GM19438 (cell line): ENCODE measurements at regions not wholly inside any gene's neighbourhood (a gene's known extent, or its start where the extent isn't known, plus 50 kb on each side); places are given as distances from the start of the nearest gene placed in this dataset.
"Not testable (repeated sequence)": the region's sequence is repeated elsewhere in the genome, so short reads cannot be mapped to it uniquely, and the experiment has no call there.

Experiments
- ATAC-seq: cut with Tn5 transposase; IDR thresholded peaks from one replicate; pipeline ENCODE4 v1.9.1; 2021; ENCODE audit warnings: low read depth; ENCODE audit not compliant: unreplicated experiment

DNA sequence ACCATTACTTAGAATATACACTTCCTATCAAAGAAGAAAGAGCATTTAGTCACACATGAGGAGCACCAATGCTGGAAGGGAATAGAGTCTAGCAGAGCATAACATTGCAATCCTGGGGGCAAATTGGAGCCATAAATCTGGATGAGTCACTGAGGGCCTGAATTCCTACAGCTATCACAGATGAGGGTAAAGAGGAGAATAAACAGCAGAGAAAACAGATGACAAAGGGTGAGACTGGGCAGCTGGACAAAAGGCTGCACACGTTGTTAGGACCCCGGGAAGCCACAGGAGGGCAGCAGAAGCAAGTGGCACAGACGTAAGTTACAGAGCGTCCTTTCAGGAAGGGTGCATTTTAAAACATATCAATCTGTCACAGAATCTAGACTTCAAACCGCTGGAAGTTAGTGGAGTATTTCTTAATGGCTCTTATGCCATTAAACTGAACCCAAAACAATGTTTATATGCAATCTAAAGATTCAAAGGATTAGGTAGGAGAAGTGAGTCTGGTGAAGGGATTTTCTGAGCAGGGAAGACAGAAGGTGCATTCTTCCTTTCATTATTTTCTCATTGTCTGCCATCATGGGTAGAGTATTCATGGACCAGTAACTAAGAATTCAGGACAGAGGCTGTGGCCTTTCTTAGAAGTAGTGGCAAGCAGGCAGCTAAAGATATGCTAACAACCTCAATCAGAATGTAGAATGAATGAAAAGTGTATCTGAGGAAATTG lies 159.8 kb upstream of the DAAM1 start:
- ATAC-seq: peak; percentile 89

DNA sequence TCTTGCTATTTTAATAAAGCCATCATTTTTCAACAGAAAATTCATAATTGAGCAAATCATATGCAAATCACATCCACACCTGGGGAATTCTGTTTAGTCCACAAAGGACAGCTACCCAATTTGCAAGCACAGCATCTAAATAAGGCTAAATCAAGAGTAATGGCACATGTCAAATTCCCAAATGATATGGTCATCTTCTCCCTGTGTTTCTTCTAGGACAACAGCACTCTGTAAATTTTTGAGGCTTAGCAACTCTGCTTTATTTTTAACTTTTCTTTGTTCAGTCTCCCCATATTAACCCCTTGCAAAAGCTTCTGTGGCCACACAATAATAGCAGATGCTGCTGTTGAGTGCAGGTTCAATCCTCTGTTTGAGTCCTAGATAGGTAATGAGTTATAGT lies 155.6 kb upstream of the DAAM1 start:
- ATAC-seq: no peak

DNA sequence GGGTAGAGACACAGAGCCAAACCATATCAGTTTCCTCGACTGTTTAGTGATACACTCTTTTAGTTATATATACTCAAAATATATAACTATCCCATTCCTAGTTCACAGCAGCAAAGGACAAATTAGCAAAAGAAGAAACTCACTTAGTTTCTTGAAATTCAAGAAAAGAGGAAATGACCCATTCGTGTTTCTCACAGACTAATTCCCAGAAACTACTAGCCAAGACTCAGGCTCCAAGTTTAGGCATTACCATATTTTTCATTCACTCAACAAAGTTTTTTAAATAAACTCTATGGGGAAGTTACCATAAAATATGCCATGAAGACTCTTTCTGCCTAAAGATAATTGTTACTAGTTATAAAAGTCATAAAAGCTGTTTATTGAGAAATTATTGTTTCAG lies 152.3 kb upstream of the DAAM1 start:
- no peak for ATAC-seq

DNA sequence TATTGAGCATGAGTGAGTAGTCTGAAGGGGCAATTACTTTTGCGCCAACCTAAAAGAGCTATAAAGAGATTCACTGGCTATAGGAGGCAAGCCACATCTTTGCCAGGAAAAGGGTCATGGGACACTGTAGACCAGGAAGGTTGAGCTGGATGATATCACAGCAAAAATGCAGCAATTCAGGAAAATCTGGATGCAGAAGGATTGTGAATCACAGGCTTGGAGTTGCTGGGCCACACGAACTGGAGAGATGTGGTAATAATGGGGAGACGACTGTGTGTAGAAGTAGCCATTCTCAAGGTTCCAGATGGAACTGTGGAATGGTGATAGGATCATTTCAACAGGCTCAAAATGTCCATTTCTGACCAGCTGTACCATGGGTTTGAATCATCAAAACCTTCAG lies 151.4 kb upstream of the DAAM1 start:
- ATAC-seq: no peak

DNA sequence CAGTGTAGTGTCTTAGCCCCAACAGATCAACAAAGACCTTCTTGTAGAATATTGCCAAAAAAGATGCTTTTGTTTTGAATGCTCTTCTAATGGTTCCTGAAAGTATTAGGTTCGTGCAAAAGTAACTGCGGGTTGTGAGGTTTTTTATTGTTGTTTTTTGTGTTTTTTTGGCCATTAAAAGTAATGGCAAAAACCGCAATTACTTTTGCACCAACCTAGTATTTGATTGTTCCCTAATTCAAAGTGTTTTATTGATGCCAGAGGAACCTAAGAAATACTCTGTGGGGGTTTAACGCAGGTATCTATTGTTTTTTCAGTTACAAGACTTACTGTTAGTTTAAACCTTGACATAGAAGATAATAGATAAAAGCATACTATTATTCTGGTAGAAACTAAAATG lies 150.8 kb upstream of the DAAM1 start:
- no peak for ATAC-seq

DNA sequence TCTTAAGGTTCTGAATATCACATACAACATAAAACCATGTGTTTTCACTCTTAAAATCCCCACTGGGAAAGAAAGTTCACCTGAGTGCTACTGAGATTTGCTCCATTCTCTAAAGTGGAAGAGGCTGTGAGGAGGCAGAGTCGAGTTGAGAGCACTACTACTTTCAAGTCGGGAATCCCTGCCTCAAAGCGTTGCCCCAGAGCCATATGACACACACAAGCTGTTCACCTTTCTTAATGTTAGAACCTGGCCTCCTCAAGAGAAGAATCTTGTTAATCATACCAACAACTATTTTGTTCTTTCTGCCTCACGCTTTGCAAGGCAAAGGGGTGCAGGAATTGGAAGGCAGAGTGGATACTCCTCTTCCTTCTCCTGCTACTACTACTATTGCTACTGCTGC lies 149.7 kb upstream of the DAAM1 start:
- ATAC-seq: no peak

DNA sequence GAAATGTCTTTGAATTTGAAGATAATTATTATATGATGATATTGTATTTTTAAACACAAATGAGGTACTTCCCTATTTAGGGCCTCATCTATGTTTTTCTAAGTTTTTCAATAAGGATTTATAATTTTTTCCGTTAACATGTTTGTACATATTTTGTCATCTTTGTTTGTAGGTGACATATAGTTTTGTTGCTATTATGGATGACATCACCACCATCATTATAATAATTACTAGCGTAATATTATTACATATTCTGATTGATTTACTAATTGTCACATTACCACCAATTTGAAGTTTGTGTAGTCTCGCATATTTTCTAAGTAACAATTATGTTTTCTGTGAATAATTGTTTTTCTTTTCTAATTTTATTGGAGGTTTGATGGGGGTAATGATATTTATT lies 147.2 kb upstream of the DAAM1 start:
- ATAC-seq: no peak

DNA sequence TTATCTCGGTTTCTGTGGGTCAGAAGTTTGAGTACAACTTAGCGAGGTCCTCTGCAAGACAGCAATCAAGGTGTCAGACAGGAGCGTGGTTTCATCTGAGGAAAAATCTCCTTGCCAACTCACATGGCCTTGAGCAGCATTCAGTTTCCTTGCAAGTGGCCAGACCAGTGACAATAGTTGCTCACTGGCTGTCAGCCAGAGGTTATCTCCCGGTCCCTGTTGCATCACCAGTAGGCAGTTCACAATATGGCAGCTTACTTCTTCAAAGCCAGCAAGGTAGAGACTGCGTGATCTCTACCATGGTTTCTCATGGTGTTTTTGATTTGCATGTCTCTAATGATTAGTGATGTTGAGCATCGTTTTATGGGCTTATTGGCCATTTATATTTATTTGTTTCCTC lies 143.8 kb upstream of the DAAM1 start:
- ATAC-seq: no peak

DNA sequence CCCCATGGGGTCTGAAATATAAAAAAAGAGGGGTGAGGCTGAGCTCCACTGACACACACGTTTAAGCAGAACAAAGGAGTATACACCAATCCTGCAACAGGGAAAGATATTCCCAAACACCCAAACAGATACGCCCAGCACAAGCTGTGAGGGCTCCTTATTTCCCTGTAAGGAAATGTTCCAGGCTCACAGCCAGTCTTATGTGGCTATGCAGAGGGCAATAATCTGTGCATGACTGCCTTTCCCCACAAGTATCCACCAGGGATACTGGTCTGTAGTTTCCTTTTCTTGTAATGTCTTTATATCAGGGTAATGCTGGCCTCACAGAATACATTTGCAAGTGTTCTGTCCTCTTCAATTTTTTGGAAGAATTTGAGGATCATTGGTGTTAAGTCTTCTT lies 141.7 kb upstream of the DAAM1 start:
- no peak for ATAC-seq

DNA sequence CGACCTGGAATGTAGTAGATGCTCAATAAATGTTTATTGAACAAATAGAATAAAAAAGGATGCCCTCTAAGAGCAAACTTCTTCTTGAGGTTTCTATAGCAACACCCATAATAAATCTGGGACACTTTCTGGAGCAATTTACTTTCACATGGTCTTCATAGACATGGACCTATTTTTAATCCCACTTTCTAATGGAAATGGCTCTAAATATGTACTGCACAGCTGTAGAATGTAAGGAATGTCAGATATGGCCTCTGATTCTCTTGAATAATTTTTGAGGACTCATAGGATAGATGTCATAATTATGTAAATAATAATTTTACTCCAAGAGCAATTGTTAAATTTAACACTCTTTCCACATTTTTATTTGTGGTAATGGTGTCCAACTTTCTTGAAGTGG lies 133.5 kb upstream of the DAAM1 start:
- ATAC-seq: no peak

DNA sequence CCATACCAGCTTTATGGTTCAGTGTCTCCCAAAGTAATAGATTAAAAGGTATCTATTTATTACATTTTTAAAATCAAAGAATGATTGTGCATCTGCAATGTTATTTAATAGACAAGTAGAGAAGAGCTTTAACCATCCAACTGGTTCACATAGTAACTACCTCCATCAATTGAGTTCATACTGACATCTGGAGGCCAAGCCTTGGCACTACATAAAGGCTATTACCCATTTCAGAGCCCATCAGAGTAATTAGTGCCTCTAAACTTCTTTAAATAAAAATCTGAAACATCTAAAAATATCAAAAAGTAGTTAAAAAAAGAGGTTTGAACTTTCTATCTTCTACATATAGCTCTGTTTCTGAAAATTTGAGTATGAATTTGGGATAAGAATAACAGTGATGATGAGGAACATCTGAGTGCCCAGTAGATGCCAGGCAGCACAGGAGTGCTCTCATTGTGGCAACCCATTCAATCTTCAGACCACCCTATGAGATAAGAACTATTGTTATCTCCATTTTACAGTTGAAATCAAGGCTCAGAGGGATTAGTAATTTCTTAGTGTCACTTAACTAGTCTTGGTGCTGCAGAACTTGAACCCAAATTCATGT lies 132.9 kb upstream of the DAAM1 start:
- ATAC-seq: no peak

DNA sequence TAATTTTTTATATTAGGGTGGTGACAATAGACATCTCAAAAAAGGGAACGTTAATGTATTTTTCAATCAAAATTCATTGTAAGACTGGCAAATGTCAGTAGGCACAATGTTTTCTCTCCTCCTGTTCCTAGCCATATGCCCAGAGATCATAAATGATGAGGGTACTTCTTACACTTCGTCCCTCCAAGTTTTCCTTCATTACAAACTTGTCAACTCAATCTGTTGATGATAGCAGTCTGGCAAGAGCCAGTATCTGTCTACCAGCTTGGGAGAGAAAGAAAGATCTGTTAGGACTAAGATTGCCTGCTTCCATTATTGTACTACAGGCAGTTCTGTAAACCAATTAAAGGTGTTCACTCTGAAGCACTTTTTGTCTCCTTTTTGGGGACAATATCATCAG lies 130.9 kb upstream of the DAAM1 start:
- ATAC-seq: no peak

DNA sequence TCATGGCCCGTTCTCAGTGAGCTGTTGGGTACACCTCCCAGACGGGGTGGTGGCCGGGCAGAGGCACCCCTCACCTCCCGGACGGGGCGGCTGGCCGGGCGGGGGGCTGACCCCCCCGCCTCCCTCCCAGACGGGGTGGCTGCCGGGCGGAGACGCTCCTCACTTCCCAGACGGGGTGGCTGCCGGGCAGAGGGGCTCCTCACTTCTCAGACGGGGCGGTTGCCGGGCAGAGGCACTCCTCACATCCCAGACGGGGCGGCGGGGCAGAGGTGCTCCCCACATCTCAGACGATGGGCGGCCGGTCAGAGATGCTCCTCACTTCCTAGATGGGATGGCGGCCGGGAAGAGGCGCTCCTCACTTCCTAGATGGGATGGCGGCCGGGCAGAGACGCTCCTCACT lies 129.7 kb upstream of the DAAM1 start:
- ATAC-seq: not testable (repeated sequence)

DNA sequence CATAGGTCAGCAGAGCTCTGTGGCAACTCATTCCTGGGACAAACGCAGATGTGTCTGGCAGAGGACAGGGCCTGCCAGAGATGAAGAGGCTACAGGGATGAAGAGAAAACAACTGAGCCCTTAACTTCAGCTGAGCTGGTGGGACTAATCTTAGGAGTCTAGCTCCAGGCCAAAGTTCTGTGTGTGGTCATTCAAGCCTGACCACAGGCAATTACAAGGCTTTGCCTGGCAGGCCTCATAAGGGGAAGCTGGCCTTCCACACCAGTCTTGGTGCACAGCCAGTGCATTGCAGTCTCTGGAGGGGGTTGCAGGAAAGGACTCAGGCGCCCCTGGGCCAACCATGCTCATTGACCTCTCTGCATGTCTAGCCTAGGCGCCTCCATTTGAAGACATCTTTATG lies 127.6 kb upstream of the DAAM1 start:
- ATAC-seq: no peak

DNA sequence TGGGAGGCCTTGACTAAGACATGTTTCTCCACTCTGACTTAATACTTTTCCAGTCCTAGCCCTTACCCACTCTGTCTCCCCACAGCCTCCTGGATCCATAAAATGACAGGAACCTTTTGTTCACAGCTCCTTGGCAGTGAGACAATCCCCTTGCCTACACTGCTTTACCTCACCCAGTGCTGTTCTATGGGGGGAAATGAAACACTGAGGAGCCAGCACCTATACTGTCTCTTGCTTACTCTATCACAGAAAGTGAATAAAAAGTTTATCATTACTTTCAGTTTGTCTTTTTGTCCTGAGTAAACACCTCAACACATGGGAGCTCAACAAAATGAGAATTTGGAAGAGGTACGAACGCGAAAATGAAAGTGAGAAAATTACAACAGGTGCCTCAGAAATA lies 127.2 kb upstream of the DAAM1 start:
- ATAC-seq: no peak

DNA sequence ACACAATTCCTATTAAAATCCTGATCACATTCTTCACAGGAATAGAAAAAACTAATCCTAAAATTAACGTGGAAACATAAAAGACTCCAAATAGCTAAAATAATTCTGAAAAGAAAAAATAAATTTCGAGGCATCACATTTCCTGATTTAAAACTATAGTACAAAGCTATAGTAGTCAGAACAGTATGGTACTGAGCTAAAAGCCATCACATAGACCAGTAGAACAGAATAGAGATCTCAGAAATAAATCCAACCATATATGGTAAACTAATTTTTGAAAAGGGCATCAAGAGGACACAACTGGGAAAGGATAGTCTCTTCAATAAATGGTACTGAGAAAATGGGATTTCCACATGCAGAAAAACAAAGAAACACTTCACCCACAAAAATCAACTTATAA lies 125.2 kb upstream of the DAAM1 start:
- no peak for ATAC-seq

DNA sequence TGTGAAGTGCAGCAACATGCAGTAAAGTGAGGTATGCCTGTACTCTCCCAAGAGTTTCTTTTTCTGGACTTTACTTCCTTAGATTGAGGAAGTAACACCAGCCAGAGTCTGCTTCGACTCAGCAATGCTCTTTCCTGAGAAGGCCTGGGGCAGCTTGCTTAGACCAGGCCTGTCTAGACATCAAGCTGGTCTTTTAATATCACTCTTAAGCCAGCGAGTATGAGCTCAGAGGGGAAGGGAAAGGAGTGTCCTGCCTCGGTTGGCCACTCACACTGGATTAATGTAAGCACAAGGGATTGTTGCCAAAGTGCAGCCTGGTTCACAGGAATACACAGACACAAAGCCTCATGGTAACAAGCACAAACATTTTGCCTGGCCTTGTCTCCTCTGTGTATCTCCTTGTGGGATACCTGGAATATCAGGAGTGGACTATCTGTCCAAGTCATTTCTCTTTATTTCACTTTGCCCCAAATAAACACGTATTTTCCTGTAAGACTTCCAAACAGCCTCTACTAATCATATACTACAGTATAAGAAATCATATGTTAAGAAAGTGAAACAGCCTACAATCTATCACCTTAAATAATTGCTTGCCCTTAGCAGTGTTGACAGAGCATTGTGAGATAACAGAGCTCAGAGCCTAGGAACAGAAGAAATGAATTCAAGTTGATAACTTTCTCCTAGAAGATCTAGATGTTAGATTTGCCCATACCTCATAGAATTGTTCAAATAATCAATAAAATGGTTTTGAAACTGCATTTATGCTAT lies 121.2 kb upstream of the DAAM1 start:
- ATAC-seq: no peak

DNA sequence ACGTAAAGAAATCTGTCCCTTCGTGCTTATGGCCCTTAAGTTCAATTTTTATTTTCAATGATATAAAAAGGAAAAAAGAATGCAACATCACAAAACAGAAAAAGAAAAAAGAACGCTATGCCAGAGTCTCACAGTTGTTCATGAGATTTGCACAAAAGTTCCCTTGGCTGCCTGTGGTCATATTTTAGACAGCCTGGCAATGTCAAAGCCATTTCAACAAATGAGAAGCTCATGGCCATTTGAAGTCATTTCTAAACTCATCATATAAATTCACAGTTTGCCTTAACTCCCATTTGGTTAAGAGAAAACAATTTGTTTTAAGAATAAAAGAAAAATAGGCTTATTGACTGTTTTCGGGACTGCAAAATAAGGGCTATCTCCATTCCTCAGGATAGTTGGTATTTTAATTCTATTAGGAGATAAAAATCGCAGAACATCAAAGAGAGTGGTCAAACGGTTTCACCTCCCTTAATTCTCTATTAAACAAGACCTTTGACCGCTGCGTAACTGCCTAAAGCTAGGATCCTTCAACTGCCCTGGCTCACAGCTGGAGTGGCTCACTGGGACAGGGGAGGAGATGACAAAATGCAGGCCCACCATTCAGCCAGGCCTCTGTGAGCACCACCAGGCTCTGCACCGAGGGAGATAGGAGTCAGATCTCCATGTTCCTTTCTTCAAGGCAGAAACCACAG lies 119.2 kb upstream of the DAAM1 start:
- no peak for ATAC-seq

DNA sequence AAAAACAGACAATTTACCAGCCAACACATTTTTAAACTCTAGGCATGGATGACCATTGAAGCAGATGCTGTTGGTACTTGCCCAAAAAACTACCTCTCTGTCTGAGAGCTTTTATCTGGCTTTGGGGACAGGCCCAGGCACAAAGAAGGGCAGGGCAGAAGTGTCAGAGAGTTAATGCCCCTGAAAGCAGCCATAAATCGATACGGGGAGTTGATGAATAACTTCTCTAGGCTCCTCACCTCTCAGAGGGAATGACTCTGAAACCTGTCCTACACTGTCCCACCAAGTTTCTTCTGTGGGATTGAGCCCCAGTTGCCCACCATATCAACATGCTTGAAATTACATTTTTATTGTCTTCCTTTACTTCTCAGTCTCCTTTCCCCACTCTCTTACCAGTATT lies 113.0 kb upstream of the DAAM1 start:
- no peak for ATAC-seq

DNA sequence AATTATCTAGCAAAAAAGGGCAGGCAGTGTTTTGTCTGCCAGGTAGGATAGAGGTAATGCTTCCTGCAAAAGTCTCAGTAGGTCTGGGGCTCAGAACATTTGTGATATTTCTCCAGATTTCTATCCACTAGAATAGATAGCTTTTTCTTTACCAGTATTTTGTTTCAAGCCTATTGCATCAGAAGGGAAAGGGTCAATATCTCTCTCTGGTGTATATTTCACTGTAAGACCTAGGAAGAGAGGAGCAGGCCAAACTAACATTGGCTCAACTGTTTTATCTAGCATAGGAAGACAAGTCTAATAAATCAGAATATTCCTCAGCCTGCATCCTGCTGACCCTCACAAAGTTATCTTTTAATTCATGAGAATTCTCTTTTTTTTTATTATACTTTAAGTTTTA lies 106.7 kb upstream of the DAAM1 start:
- no peak for ATAC-seq

DNA sequence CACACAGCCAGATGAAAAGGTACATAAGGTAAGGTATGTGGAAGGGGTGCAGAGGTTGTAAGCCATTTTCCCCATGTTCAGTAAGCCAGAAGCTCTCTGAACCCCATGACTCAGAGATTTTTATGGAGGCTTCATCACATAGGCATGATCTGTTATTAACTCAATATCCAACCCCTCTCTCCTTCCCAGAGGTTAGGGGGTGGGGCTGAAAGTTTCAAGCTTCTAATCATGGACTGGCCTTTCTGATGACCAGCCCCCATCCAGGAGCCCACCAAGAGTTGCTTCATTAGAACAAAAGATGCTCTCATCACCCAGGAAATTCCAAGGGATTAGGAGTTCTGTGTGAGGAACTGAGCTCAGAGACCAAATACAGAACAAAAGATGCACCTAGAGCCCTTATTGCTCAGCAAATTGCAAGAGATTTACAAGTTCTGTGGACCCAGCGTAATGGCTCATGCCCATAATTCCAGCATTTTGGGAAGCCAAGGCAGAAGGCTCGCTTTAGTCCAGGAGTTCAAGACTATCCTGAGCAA lies 103.2 kb upstream of the DAAM1 start:
- ATAC-seq: no peak
